HEK293 (cell line): ENCODE measurements at regions not wholly inside any gene's neighbourhood (a gene's known extent, or its start where the extent isn't known, plus 50 kb on each side); places are given as distances from the start of the nearest gene placed in this dataset.

Experiments used
- CTCF ChIA-PET: fragments of 350-600 bp; formaldehyde crosslinking; extraction: SDS; loops from one replicate; lab custom pipeline; 2021; ENCODE audit warnings: antibody characterized with exemption; lab: Yijun Ruan, JAX
- POLR2A ChIA-PET: fragments of 300-600 bp; formaldehyde crosslinking; extraction: SDS; loops from one replicate; lab custom pipeline; 2020; ENCODE audit warnings: antibody characterized with exemption, inconsistent platforms; lab: Yijun Ruan, JAX
- H3K27ac ChIP-seq: fragments of 200-500 bp; sonication (Bioruptor generic); 2 replicates; pipeline ENCODE4 v1.5.1; 2014; ENCODE audit warnings: low read depth, low read length, control low read depth, inconsistent platforms; ENCODE audit errors: extremely low read depth
- H3K36me3 ChIP-seq, 2 experiments: fragments of 200-500 bp in 1 of 2; sonication (Bioruptor generic) in 1 of 2; 1 replicate in 1 of 2; 2 replicates in 1 of 2; pipeline ENCODE4 v1.5.1; 2014 to 2017; ENCODE audit warnings: inconsistent platforms in 2 of 2, low read length in 2 of 2; ENCODE audit not compliant: control insufficient read depth in 2 of 2, insufficient read depth in 1 of 2
- H3K4me1 ChIP-seq: fragments of 200-500 bp; sonication (Bioruptor generic); 2 replicates; pipeline ENCODE4 v1.5.1; 2014; ENCODE audit warnings: mild to moderate bottlenecking, low read length, inconsistent platforms; ENCODE audit not compliant: control insufficient read depth, insufficient read depth
- H3K4me3 ChIP-seq: 2 replicates; pipeline ENCODE4 v1.5.1; 2011; ENCODE audit warnings: low read depth, mild to moderate bottlenecking, control low read depth, low read length, moderate library complexity
- H3K9me3 ChIP-seq: fragments of 200-500 bp; sonication (Bioruptor generic); 2 replicates; pipeline ENCODE4 v1.5.1; 2014; ENCODE audit warnings: low read depth, low read length, inconsistent platforms; ENCODE audit not compliant: control insufficient read depth, insufficient read depth
- BCL11A ChIP-seq: fragments of 450-650 bp; formaldehyde crosslinking; IDR thresholded peaks from 2 replicates; pipeline ENCODE4 v1.5.1; 2016; ENCODE audit warnings: low read depth, missing biosample characterization, missing genetic modification characterization
- ELK4 ChIP-seq: IDR thresholded peaks from 2 replicates; pipeline ENCODE4 v1.6.1; 2011; ENCODE audit warnings: mild to moderate bottlenecking, low read depth, low read length, borderline replicate concordance
- FEZF1 ChIP-seq: fragments of 450-650 bp; formaldehyde crosslinking; IDR thresholded peaks from 2 replicates; pipeline ENCODE4 v1.5.1; 2016; ENCODE audit warnings: missing biosample characterization, missing genetic modification characterization
- HOXD13 ChIP-seq: sonication (generic); formaldehyde crosslinking; IDR thresholded peaks from 2 replicates; pipeline ENCODE4 v1.8.0; 2022; ENCODE audit warnings: missing genetic modification reagents, borderline replicate concordance
- KLF16 ChIP-seq: fragments of 450-650 bp; formaldehyde crosslinking; IDR thresholded peaks from 2 replicates; pipeline ENCODE4 v1.5.1; 2017; ENCODE audit warnings: missing biosample characterization, missing genetic modification characterization
- ZBTB11 ChIP-seq: fragments of 450-650 bp; formaldehyde crosslinking; conservative IDR thresholded peaks from 2 replicates; pipeline ENCODE4 v1.5.1; 2016; ENCODE audit warnings: low read depth, missing biosample characterization, missing genetic modification characterization
- ZNF121 ChIP-seq: fragments of 450-650 bp; formaldehyde crosslinking; IDR thresholded peaks from 2 replicates; pipeline ENCODE4 v1.5.1; 2016; ENCODE audit warnings: missing biosample characterization, missing genetic modification characterization
- ZNF19 ChIP-seq: fragments of 450-650 bp; formaldehyde crosslinking; IDR thresholded peaks from 2 replicates; pipeline ENCODE4; 2016; ENCODE audit warnings: missing biosample characterization, missing genetic modification characterization, low read depth
- ZNF23 ChIP-seq: fragments of 450-650 bp; formaldehyde crosslinking; IDR thresholded peaks from 2 replicates; pipeline ENCODE4 v1.5.1; 2016; ENCODE audit warnings: missing biosample characterization, missing genetic modification characterization, borderline replicate concordance
- ZNF280C ChIP-seq: fragments of 450-650 bp; formaldehyde crosslinking; IDR thresholded peaks from 2 replicates; pipeline ENCODE4 v1.5.1; 2016; ENCODE audit warnings: missing biosample characterization, missing genetic modification characterization
- ZNF324 ChIP-seq: fragments of 450-650 bp; formaldehyde crosslinking; IDR thresholded peaks from 2 replicates; pipeline ENCODE4 v1.5.1; 2016; ENCODE audit warnings: missing biosample characterization, missing genetic modification characterization
- ZNF354C ChIP-seq: fragments of 450-650 bp; formaldehyde crosslinking; IDR thresholded peaks from 2 replicates; pipeline ENCODE4 v1.5.1; 2016; ENCODE audit warnings: missing biosample characterization, missing genetic modification characterization, low read depth, borderline replicate concordance
- ZNF394 ChIP-seq: fragments of 450-650 bp; formaldehyde crosslinking; IDR thresholded peaks from 2 replicates; pipeline ENCODE4 v1.5.1; 2016; ENCODE audit warnings: missing biosample characterization, missing genetic modification characterization, mild to moderate bottlenecking, moderate library complexity, borderline replicate concordance
- ZNF555 ChIP-seq: fragments of 450-650 bp; formaldehyde crosslinking; conservative IDR thresholded peaks from 2 replicates; pipeline ENCODE4 v1.5.1; 2017; ENCODE audit warnings: missing biosample characterization, mild to moderate bottlenecking, missing genetic modification characterization, inconsistent platforms
- ZNF585B ChIP-seq: fragments of 450-650 bp; formaldehyde crosslinking; IDR thresholded peaks from 2 replicates; pipeline ENCODE4 v1.5.1; 2016; ENCODE audit warnings: missing biosample characterization, missing genetic modification characterization
- TF ChIP-seq, protein P1 (sequence below): fragments of 450-650 bp; formaldehyde crosslinking; conservative IDR thresholded peaks from 2 replicates; pipeline ENCODE4 v1.5.1; 2016; ENCODE audit warnings: low read depth, missing biosample characterization, missing genetic modification characterization
- TF ChIP-seq, protein P2 (sequence below): fragments of 450-650 bp; formaldehyde crosslinking; IDR thresholded peaks from 2 replicates; pipeline ENCODE4 v1.5.1; 2016; ENCODE audit warnings: missing biosample characterization, missing genetic modification characterization, low read depth
- TF ChIP-seq, protein P3 (sequence below): fragments of 450-650 bp; formaldehyde crosslinking; IDR thresholded peaks from 2 replicates; pipeline ENCODE4 v1.5.1; 2016; ENCODE audit warnings: missing biosample characterization, missing genetic modification characterization

DNA sequence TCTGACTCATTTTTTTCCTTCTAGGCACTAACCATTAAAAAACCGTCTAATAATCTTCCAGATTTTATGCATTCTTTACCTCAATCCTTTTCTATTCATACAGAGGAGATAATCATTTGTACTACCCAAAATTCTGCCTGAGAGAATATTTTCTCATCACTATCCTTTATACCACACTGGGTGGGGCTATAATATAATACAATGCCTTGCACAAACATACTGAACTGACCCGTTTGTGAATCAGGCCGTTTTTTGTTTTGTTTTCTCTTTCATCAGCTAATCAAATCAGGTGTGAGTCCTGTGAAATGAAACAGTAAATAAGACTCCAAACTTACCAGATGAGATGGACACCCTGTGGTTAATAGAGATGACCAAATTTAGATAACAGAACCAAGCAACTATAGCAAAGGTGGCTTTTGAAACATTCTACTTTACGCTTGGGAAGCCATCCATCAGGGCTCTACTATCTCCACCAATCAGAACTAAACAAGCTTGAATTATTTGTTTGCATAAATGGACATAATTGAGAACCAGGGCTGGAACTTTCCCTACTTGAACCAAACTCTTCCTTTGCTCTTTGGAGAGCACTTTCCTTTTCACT lies 573.0 kb downstream of the GABRG1 start (continued):
- TF ChIP-seq, protein P1, sequence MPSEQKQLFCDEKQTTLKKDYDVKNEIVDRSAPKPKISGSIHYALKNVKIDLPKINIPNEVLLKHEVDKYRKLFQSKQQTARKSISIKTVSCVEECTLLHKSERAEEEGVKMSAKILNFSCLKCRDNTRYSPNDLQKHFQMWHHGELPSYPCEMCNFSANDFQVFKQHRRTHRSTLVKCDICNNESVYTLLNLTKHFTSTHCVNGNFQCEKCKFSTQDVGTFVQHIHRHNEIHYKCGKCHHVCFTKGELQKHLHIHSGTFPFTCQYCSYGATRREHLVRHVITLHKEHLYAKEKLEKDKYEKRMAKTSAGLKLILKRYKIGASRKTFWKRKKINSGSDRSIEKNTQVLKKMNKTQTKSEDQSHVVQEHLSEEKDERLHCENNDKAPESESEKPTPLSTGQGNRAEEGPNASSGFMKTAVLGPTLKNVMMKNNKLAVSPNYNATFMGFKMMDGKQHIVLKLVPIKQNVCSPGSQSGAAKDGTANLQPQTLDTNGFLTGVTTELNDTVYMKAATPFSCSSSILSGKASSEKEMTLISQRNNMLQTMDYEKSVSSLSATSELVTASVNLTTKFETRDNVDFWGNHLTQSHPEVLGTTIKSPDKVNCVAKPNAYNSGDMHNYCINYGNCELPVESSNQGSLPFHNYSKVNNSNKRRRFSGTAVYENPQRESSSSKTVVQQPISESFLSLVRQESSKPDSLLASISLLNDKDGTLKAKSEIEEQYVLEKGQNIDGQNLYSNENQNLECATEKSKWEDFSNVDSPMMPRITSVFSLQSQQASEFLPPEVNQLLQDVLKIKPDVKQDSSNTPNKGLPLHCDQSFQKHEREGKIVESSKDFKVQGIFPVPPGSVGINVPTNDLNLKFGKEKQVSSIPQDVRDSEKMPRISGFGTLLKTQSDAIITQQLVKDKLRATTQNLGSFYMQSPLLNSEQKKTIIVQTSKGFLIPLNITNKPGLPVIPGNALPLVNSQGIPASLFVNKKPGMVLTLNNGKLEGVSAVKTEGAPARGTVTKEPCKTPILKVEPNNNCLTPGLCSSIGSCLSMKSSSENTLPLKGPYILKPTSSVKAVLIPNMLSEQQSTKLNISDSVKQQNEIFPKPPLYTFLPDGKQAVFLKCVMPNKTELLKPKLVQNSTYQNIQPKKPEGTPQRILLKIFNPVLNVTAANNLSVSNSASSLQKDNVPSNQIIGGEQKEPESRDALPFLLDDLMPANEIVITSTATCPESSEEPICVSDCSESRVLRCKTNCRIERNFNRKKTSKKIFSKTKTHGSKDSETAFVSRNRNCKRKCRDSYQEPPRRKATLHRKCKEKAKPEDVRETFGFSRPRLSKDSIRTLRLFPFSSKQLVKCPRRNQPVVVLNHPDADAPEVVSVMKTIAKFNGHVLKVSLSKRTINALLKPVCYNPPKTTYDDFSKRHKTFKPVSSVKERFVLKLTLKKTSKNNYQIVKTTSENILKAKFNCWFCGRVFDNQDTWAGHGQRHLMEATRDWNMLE (tag by site-specific recombination): no peak
- TF ChIP-seq ZBTB11 (tag by site-specific recombination): no peak
- no peak for TF ChIP-seq ZNF121 (tag by site-specific recombination)
- TF ChIP-seq, protein P2, sequence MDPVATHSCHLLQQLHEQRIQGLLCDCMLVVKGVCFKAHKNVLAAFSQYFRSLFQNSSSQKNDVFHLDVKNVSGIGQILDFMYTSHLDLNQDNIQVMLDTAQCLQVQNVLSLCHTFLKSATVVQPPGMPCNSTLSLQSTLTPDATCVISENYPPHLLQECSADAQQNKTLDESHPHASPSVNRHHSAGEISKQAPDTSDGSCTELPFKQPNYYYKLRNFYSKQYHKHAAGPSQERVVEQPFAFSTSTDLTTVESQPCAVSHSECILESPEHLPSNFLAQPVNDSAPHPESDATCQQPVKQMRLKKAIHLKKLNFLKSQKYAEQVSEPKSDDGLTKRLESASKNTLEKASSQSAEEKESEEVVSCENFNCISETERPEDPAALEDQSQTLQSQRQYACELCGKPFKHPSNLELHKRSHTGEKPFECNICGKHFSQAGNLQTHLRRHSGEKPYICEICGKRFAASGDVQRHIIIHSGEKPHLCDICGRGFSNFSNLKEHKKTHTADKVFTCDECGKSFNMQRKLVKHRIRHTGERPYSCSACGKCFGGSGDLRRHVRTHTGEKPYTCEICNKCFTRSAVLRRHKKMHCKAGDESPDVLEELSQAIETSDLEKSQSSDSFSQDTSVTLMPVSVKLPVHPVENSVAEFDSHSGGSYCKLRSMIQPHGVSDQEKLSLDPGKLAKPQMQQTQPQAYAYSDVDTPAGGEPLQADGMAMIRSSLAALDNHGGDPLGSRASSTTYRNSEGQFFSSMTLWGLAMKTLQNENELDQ (tag by site-specific recombination): no peak
- TF ChIP-seq ZNF354C: no peak
- TF ChIP-seq ZNF19 (tag by site-specific recombination): no peak
- TF ChIP-seq FEZF1 (tag by site-specific recombination): no peak

DNA sequence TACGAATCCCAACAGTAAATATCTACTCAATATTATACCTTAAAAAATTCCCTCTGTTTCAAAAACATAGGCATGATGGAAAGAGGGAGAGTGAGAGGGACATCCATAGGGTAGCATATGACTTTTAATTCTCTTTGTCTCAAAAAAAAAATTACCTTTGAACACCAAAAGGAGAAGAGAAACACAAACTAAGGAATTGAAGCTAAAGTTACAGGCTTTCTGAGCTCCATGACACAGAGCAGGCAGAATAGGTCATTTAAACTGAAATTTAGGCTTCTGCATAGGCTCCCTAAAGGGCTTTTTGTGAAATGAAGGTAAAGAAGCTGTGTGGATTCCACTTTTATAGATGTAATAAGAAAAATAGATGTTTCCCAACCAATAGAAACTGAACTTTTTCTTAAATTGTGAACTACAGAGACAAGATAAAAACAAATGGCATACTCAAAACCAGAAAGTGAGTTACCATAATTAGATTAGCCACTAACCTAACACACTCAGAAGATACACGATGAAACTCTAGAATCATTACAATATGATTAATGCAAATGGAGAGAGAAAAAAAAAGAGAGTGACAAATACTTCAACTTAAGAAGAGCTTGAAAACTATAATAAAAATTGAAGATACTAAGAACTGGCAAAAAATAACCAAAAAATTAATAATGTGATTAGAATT lies 584.6 kb downstream of the GABRG1 start:
- ChIA-PET POLR2A (no interaction called here), CTCF (no interaction called here)
- no peaks in the 10 kb centered on the region for H3K4me1 ChIP-seq
- H3K27ac ChIP-seq: no peak overlapping the region
- no peak overlapping the region for H3K4me3 ChIP-seq
- no peaks in the 10 kb centered on the region for H3K36me3 ChIP-seq
- H3K9me3 ChIP-seq: no peaks in the 10 kb centered on the region
- TF ChIP-seq KLF16 (tag by site-specific recombination): no peak
- TF ChIP-seq, protein P3, sequence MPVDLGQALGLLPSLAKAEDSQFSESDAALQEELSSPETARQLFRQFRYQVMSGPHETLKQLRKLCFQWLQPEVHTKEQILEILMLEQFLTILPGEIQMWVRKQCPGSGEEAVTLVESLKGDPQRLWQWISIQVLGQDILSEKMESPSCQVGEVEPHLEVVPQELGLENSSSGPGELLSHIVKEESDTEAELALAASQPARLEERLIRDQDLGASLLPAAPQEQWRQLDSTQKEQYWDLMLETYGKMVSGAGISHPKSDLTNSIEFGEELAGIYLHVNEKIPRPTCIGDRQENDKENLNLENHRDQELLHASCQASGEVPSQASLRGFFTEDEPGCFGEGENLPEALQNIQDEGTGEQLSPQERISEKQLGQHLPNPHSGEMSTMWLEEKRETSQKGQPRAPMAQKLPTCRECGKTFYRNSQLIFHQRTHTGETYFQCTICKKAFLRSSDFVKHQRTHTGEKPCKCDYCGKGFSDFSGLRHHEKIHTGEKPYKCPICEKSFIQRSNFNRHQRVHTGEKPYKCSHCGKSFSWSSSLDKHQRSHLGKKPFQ (tag by site-specific recombination): no peak
- no peak for TF ChIP-seq HOXD13
- TF ChIP-seq BCL11A (tag by site-specific recombination): no peak
- TF ChIP-seq ELK4: no peak
- TF ChIP-seq ZNF585B (tag by site-specific recombination): no peak
- TF ChIP-seq ZNF23 (tag by site-specific recombination): no peak
- TF ChIP-seq ZNF555 (tag by site-specific recombination): no peak
- TF ChIP-seq ZNF394 (tag by site-specific recombination): no peak
- no peak for TF ChIP-seq ZNF19 (tag by site-specific recombination)
- no peak for TF ChIP-seq ZNF280C (tag by site-specific recombination)
- no peak for TF ChIP-seq ZNF324
